Natural killer cell (primary cell): ENCODE measurements at regions not wholly inside any gene's neighbourhood (a gene's known extent, or its start where the extent isn't known, plus 50 kb on each side); places are given as distances from the start of the nearest gene placed in this dataset.

Experiments used
- ATAC-seq, 3 donors: fragments of 150-1000 bp in 2 of 3; fragments of 200-7000 bp in 1 of 3; cut with Tn5 transposase; 1 replicate in 1 of 3; 2 replicates in 2 of 3; pipeline ENCODE4 v1.10.0; 2021; ENCODE audit warnings: mild to moderate bottlenecking in 2 of 3, moderate library complexity in 2 of 3
- DNase-seq, 2 donors: peaks; one replicate each; pipeline versions ENCODE4 v3.0.0 to v3.0.0-alpha.2; 2013 to 2021; ENCODE audit warnings: mixed read lengths in 1 of 2
- H3K27ac ChIP-seq: one replicate; pipeline ENCODE4 v1.5.1; 2013; ENCODE audit warnings: mild to moderate bottlenecking, low read length
- H3K27me3 ChIP-seq: one replicate; pipeline ENCODE4 v1.6.1; 2013; ENCODE audit warnings: low read length; ENCODE audit not compliant: control insufficient read depth, insufficient read depth
- H3K36me3 ChIP-seq: one replicate; pipeline ENCODE4 v1.6.1; 2013; ENCODE audit warnings: low read length; ENCODE audit not compliant: control insufficient read depth, insufficient read depth
- H3K4me1 ChIP-seq: one replicate; pipeline ENCODE4 v1.6.1; 2013; ENCODE audit warnings: low read length; ENCODE audit not compliant: control insufficient read depth, insufficient read depth
- H3K4me3 ChIP-seq: one replicate; pipeline ENCODE4 v1.5.1; 2013; ENCODE audit warnings: low read length
- H3K9me3 ChIP-seq: one replicate; pipeline ENCODE4 v1.6.1; 2013; ENCODE audit warnings: low read length; ENCODE audit not compliant: control insufficient read depth, insufficient read depth
- H3K27ac Mint-ChIP-seq, 2 donors: one replicate each; pipeline ENCODE4 v1.8.0; 2022; ENCODE audit warnings: mild to moderate bottlenecking in 2 of 2, mixed read lengths in 2 of 2, moderate library complexity in 1 of 2
- H3K27me3 Mint-ChIP-seq, 2 donors: one replicate each; pipeline ENCODE4 v1.8.0; 2022; ENCODE audit warnings: low read depth in 2 of 2, mixed read lengths in 2 of 2
- H3K36me3 Mint-ChIP-seq: one replicate; pipeline ENCODE4 v1.8.0; 2022; ENCODE audit warnings: mixed read lengths
- H3K4me1 Mint-ChIP-seq, 2 donors: one replicate each; pipeline ENCODE4 v1.8.0; 2022; ENCODE audit warnings: mixed read lengths in 2 of 2
- H3K4me3 Mint-ChIP-seq: one replicate; pipeline ENCODE4 v1.8.0; 2022; ENCODE audit warnings: mild to moderate bottlenecking, moderate library complexity, mixed read lengths
- H3K9me3 Mint-ChIP-seq, 2 donors: one replicate each; pipeline ENCODE4 v1.8.0; 2022; ENCODE audit warnings: mixed read lengths in 2 of 2
- WGBS: methylation state at CpG from one replicate; pipeline ENCODE4 v1.1.7; 2013; ENCODE audit warnings: missing lambda C conversion rate; ENCODE audit not compliant: insufficient coverage; 5-methylcytosine and 5-hydroxymethylcytosine counted together
- intact Hi-C: fragments of 100-400 bp; cut with micrococcal nuclease; formaldehyde crosslinking; loops from one replicate; pipeline ENCODE4 v1.14.2; 2022
- TF ChIP-seq, protein P1 (sequence below): fragments of 200-600 bp; IDR thresholded peaks from one replicate; pipeline ENCODE4 v1.8.0; 2022; ENCODE audit warnings: antibody characterized with exemption

DNA sequence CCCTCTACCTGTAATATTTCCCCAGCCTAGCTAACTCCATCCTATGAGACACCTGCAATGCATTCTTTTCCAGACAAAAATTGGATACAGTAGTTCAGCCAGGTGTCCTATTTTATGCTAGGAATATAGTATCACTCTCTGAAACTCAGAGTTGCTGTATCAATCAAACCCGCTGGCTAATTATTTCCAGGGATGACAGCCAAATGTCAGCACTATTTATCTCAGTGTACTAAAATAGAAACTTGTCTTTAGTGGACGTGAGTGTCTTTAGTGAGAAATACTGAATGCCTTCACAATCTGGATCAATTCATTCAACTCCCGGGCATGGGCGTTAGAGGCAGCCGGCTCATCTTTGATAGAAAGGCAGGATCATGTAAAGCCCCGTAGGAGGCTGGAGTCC lies 196.2 kb downstream of the RBM46 start:
- no peak for DNase-seq
- ATAC-seq: no peak
- no peak overlapping the region for H3K27ac Mint-ChIP-seq
- Histone ChIP-seq H3K9me3 (no peaks in the 10 kb centered on the region), H3K27me3 (peaks cover 2% of the 10 kb centered on the region), H3K36me3 (no peaks in the 10 kb centered on the region), H3K27ac (no peak overlapping the region), H3K4me1 (no peaks in the 10 kb centered on the region), H3K4me3 (no peak overlapping the region)
- intact Hi-C loops: no loop called here
- H3K36me3 Mint-ChIP-seq: no peaks in the 10 kb centered on the region
- H3K4me1 Mint-ChIP-seq: no peaks in the 10 kb centered on the region
- no peak overlapping the region for H3K4me3 Mint-ChIP-seq
- peaks cover 2 to 5% of the 10 kb centered on the region in 2 donors for H3K9me3 Mint-ChIP-seq
- 86% methylated on average over 6 of the region's 6 CpGs for WGBS
- H3K27me3 Mint-ChIP-seq: no peaks in the 10 kb centered on the region
- TF ChIP-seq, protein P1, sequence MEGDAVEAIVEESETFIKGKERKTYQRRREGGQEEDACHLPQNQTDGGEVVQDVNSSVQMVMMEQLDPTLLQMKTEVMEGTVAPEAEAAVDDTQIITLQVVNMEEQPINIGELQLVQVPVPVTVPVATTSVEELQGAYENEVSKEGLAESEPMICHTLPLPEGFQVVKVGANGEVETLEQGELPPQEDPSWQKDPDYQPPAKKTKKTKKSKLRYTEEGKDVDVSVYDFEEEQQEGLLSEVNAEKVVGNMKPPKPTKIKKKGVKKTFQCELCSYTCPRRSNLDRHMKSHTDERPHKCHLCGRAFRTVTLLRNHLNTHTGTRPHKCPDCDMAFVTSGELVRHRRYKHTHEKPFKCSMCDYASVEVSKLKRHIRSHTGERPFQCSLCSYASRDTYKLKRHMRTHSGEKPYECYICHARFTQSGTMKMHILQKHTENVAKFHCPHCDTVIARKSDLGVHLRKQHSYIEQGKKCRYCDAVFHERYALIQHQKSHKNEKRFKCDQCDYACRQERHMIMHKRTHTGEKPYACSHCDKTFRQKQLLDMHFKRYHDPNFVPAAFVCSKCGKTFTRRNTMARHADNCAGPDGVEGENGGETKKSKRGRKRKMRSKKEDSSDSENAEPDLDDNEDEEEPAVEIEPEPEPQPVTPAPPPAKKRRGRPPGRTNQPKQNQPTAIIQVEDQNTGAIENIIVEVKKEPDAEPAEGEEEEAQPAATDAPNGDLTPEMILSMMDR: no peak

GRCh38 chr4:154982187-154983047 lies 201.3 kb downstream of the RBM46 start:
- Histone ChIP-seq H3K27me3 (no peaks in the 10 kb centered on the region), H3K4me1 (no peaks in the 10 kb centered on the region), H3K27ac (no peak overlapping the region), H3K36me3 (no peaks in the 10 kb centered on the region), H3K9me3 (no peaks in the 10 kb centered on the region), H3K4me3 (no peak overlapping the region)
- TF ChIP-seq, protein P1: no peak
- peak in 1 of 2 donors; percentile 41 for DNase-seq
- intact Hi-C loops: loop anchor here (5.0 kb wide), 1 partner anchor 805 kb away; no protein-coding TSS in a partner anchor
- no peak for ATAC-seq
- Mint-ChIP-seq H3K36me3 (no peaks in the 10 kb centered on the region), H3K27me3 (no peaks in the 10 kb centered on the region), H3K4me3 (no peak overlapping the region), H3K27ac (no peak overlapping the region), H3K4me1 (no peaks in the 10 kb centered on the region), H3K9me3 (peaks cover 0 to 2% of the 10 kb centered on the region in 2 donors)
- WGBS: 26% methylated on average over 10 of the region's 10 CpGs

DNA sequence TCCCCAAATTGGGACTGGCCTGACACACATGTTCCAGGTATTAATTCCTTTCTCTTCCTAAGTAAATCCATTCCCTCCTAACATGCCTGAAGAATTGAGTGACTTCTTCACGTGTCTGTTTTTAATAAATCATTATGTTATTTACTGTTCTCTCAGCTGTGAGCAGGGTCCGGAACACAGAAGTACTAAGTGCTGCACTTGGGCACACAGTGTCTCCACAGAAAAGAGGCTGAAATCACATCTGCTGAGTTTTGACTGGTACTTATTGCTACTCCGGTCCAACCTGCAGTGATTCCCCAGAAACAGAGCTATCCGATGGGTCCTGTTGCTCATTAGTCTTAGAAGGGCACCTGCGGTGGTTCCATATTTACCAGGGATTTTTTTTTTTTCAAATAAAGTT lies 202.6 kb downstream of the RBM46 start:
- DNase-seq (no peak), ATAC-seq (no peak)
- peaks cover 2% of the 10 kb centered on the region in 2 donors for H3K9me3 Mint-ChIP-seq
- Histone ChIP-seq H3K4me1 (no peaks in the 10 kb centered on the region), H3K9me3 (no peaks in the 10 kb centered on the region), H3K4me3 (no peak overlapping the region), H3K27me3 (no peaks in the 10 kb centered on the region), H3K36me3 (no peaks in the 10 kb centered on the region), H3K27ac (no peak overlapping the region)
- WGBS: 81% methylated on average over 5 of the region's 5 CpGs
- H3K4me1 Mint-ChIP-seq: no peaks in the 10 kb centered on the region
- TF ChIP-seq, protein P1: no peak
- no peak overlapping the region for H3K27ac Mint-ChIP-seq
- H3K36me3 Mint-ChIP-seq: no peaks in the 10 kb centered on the region
- intact Hi-C loops: loop anchor here (5.0 kb wide), 1 partner anchor 804 kb away; no protein-coding TSS in a partner anchor
- H3K4me3 Mint-ChIP-seq: no peak overlapping the region
- no peaks in the 10 kb centered on the region for H3K27me3 Mint-ChIP-seq
